GM23338 (cell line): ENCODE measurements at regions not wholly inside any gene's neighbourhood (a gene's known extent, or its start where the extent isn't known, plus 50 kb on each side); places are given as distances from the start of the nearest gene placed in this dataset.

Source experiments
- ATAC-seq: fragments of 200-7000 bp; cut with Tn5 transposase; 3 replicates; pipeline ENCODE4 v1.9.1; 2020
- DNase-seq: peaks from one replicate; pipeline ENCODE4 v3.0.0-alpha.2; 2015; ENCODE audit warnings: low spot score
- H2AFZ ChIP-seq: fragments of 200-600 bp; sonication (generic); 2 replicates; pipeline ENCODE4 v1.8.0; 2016; ENCODE audit warnings: antibody characterized with exemption, mild to moderate bottlenecking, moderate library complexity
- H3F3A ChIP-seq: fragments of 200-600 bp; sonication (generic); replicated peaks from 2 replicates; pipeline ENCODE4 v1.8.0; 2017; ENCODE audit warnings: antibody characterized with exemption, mixed run types, low read depth
- H3K27ac ChIP-seq: fragments of 200-600 bp; sonication (generic); 2 replicates; pipeline ENCODE4 v1.6.1; 2016; ENCODE audit warnings: low read depth
- H3K27me3 ChIP-seq: fragments of 200-600 bp; sonication (generic); 2 replicates; pipeline ENCODE4 v1.8.0; 2016; ENCODE audit warnings: mild to moderate bottlenecking, mixed run types, moderate library complexity; ENCODE audit not compliant: insufficient read depth
- H3K36me3 ChIP-seq: fragments of 200-600 bp; sonication (generic); 2 replicates; pipeline ENCODE4 v1.8.0; 2016; ENCODE audit warnings: mild to moderate bottlenecking; ENCODE audit not compliant: insufficient read depth
- H3K4me1 ChIP-seq: fragments of 200-600 bp; sonication (generic); 2 replicates; pipeline ENCODE4 v1.8.0; 2016; ENCODE audit warnings: mild to moderate bottlenecking, moderate library complexity; ENCODE audit not compliant: insufficient read depth
- H3K4me2 ChIP-seq: fragments of 200-600 bp; sonication (generic); 2 replicates; pipeline ENCODE4 v1.7.1; 2017; ENCODE audit warnings: mixed run types
- H3K4me3 ChIP-seq: fragments of 200-600 bp; sonication (generic); 2 replicates; pipeline ENCODE4 v1.6.1; 2016; ENCODE audit warnings: mixed run types
- H3K79me2 ChIP-seq: fragments of 200-600 bp; sonication (generic); replicated peaks from 2 replicates; pipeline ENCODE4 v1.8.0; 2017; ENCODE audit warnings: mild to moderate bottlenecking; ENCODE audit not compliant: insufficient read depth
- H3K9me2 ChIP-seq: fragments of 200-600 bp; sonication (generic); 2 replicates; pipeline ENCODE4 v1.8.0; 2017; ENCODE audit not compliant: insufficient read depth
- H4K20me1 ChIP-seq: fragments of 200-600 bp; sonication (generic); replicated peaks from 2 replicates; pipeline ENCODE4 v1.8.0; 2017; ENCODE audit warnings: mild to moderate bottlenecking; ENCODE audit not compliant: insufficient read depth
- H3K27ac Mint-ChIP-seq: 2 replicates; pipeline ENCODE4 v1.8.0; 2020; ENCODE audit warnings: inconsistent platforms, mild to moderate bottlenecking, moderate library complexity, mixed read lengths
- H3K27me3 Mint-ChIP-seq: 3 replicates; pipeline ENCODE4 v1.8.0; 2022; ENCODE audit warnings: low read depth, mild to moderate bottlenecking, moderate library complexity, mixed read lengths, inconsistent platforms; ENCODE audit not compliant: insufficient read depth, poor library complexity
- H3K36me3 Mint-ChIP-seq: 3 replicates; pipeline ENCODE4 v1.8.0; 2021; ENCODE audit warnings: low read depth, mild to moderate bottlenecking, inconsistent platforms, moderate library complexity, mixed read lengths
- H3K4me1 Mint-ChIP-seq: 3 replicates; pipeline ENCODE4 v1.8.0; 2020; ENCODE audit warnings: mild to moderate bottlenecking, inconsistent platforms, mixed read lengths
- H3K4me3 Mint-ChIP-seq: 3 replicates; pipeline ENCODE4 v1.8.0; 2021; ENCODE audit warnings: moderate library complexity, mild to moderate bottlenecking, inconsistent platforms, mixed read lengths
- H3K9me3 Mint-ChIP-seq: 3 replicates; pipeline ENCODE4 v1.8.0; 2020; ENCODE audit warnings: moderate library complexity, mild to moderate bottlenecking, inconsistent platforms, mixed read lengths
- CREB1 ChIP-seq: fragments of 250-450 bp; sonication (Bioruptor Pico); IDR thresholded peaks from 2 replicates; pipeline ENCODE4 v1.5.0; 2020; ENCODE audit warnings: low read depth, mild to moderate bottlenecking, moderate library complexity
- EZH2 ChIP-seq: fragments of 200-600 bp; sonication (generic); IDR thresholded peaks from one replicate; pipeline ENCODE4 v1.8.0; 2017; ENCODE audit warnings: antibody characterized with exemption, mild to moderate bottlenecking, low read depth; ENCODE audit not compliant: unreplicated experiment
- STAT1 ChIP-seq: IDR thresholded peaks from one replicate; pipeline ENCODE4 v1.6.1; 2016; ENCODE audit warnings: antibody characterized with exemption; ENCODE audit not compliant: unreplicated experiment
- ZNF114 ChIP-seq: fragments of 250-450 bp; sonication (Bioruptor Pico); IDR thresholded peaks from 2 replicates; pipeline ENCODE4 v1.5.0; 2020; ENCODE audit warnings: mild to moderate bottlenecking, moderate library complexity
- ZNF462 ChIP-seq: fragments of 250-450 bp; sonication (Bioruptor Pico); IDR thresholded peaks from 2 replicates; pipeline ENCODE4 v1.5.0; 2020; ENCODE audit warnings: mild to moderate bottlenecking, moderate library complexity

- Histone ChIP-seq H4K20me1 (no peaks in the 10 kb centered on the region), H2AFZ (peak overlapping the region; percentile 98), H3F3A (no peaks in the 10 kb centered on the region), H3K27me3 (peaks cover 39% of the 10 kb centered on the region), H3K27ac (no peak overlapping the region), H3K4me3 (peak overlapping the region; percentile 69), H3K4me1 (peaks cover 7% of the 10 kb centered on the region; the same call in 1 of the 2 replicates), H3K36me3 (no peaks in the 10 kb centered on the region), H3K79me2 (no peaks in the 10 kb centered on the region), H3K4me2 (peak overlapping the region; percentile 92), H3K9me2 (no peaks in the 10 kb centered on the region)
- peaks cover 2% of the 10 kb centered on the region for H3K4me1 Mint-ChIP-seq
- H3K27me3 Mint-ChIP-seq, result peaks cover 50% of the 10 kb centered on the region
- no peaks in the 10 kb centered on the region for H3K36me3 Mint-ChIP-seq
- no peak for DNase-seq
- no peaks in the 10 kb centered on the region for H3K9me3 Mint-ChIP-seq
- H3K27ac Mint-ChIP-seq, result no peak overlapping the region
- H3K4me3 Mint-ChIP-seq, result peak overlapping the region; percentile 58
- TF ChIP-seq EZH2 (peak; percentile 31), STAT1 (no peak), ZNF462 (CRISPR knock-in tag) (no peak)
- peak; percentile 17 for ATAC-seq
These were observed 226.2 kb upstream of the IGF1R start for GRCh38 chr15:98422130-98422478.

GRCh38 chr15:98425173-98425572 lies 223.2 kb upstream of the IGF1R start:
- Mint-ChIP-seq H3K4me3 (no peak overlapping the region), H3K36me3 (peaks cover 6% of the 10 kb centered on the region; the same call in 1 of the 3 replicates), H3K4me1 (peaks cover 2% of the 10 kb centered on the region), H3K9me3 (peaks cover 16% of the 10 kb centered on the region), H3K27me3 (peaks cover 63% of the 10 kb centered on the region), H3K27ac (no peak overlapping the region)
- DNase-seq (no peak), ATAC-seq (no peak)
- H3K4me2 ChIP-seq, result no peak overlapping the region
- no peak overlapping the region for H3K4me3 ChIP-seq
- no peaks in the 10 kb centered on the region for H4K20me1 ChIP-seq
- peaks cover 7% of the 10 kb centered on the region; the same call in 1 of the 2 replicates for H3K4me1 ChIP-seq
- H3F3A ChIP-seq, result no peaks in the 10 kb centered on the region
- no peak overlapping the region for H3K27ac ChIP-seq
- peaks cover 59% of the 10 kb centered on the region for H3K27me3 ChIP-seq
- no peaks in the 10 kb centered on the region for H3K9me2 ChIP-seq
- no peak overlapping the region for H2AFZ ChIP-seq
- H3K36me3 ChIP-seq, result no peaks in the 10 kb centered on the region
- no peaks in the 10 kb centered on the region for H3K79me2 ChIP-seq
- no peak for TF ChIP-seq CREB1 (CRISPR knock-in tag)
- TF ChIP-seq ZNF114 (CRISPR knock-in tag), result no peak
- no peak for TF ChIP-seq ZNF462 (CRISPR knock-in tag)
